Activated CD4-positive, alpha-beta T cell treated with anti-CD3 and anti-CD28 coated beads, Interleukin-2, amount 10 ng/mL, durations not matched to agents 7 days and 5 days (primary cell): ENCODE measurements at regions not wholly inside any gene's neighbourhood (a gene's known extent, or its start where the extent isn't known, plus 50 kb on each side); places are given as distances from the start of the nearest gene placed in this dataset.

Experiments used
- CTCF ChIA-PET: fragments of 350-600 bp; sonication (Branson Sonifier 250); formaldehyde crosslinking; loops from one replicate; lab custom pipeline; 2021; ENCODE audit warnings: antibody characterized with exemption; lab: Charles Lee
- POLR2A ChIA-PET: fragments of 350-600 bp; sonication (Branson Sonifier 250); formaldehyde crosslinking; loops from one replicate; lab custom pipeline; 2021; ENCODE audit warnings: antibody characterized with exemption; lab: Charles Lee
- DNase-seq: peaks from one replicate; pipeline ENCODE4 v3.0.0-alpha.2; 2020
- H3K27ac Mint-ChIP-seq: one replicate; pipeline ENCODE4 v1.8.0; 2021; ENCODE audit warnings: mild to moderate bottlenecking, moderate library complexity, mixed read lengths
- H3K27me3 Mint-ChIP-seq: one replicate; pipeline ENCODE4 v1.8.0; 2021; ENCODE audit warnings: mixed read lengths
- H3K36me3 Mint-ChIP-seq: one replicate; pipeline ENCODE4 v1.8.0; 2021; ENCODE audit warnings: low read depth, mixed read lengths
- H3K4me1 Mint-ChIP-seq: one replicate; pipeline ENCODE4 v1.8.0; 2021; ENCODE audit warnings: mixed read lengths
- H3K4me3 Mint-ChIP-seq: one replicate; pipeline ENCODE4 v1.8.0; 2021; ENCODE audit warnings: mild to moderate bottlenecking, moderate library complexity, mixed read lengths
- H3K9me3 Mint-ChIP-seq: one replicate; pipeline ENCODE4 v1.8.0; 2021; ENCODE audit warnings: mixed read lengths

DNA sequence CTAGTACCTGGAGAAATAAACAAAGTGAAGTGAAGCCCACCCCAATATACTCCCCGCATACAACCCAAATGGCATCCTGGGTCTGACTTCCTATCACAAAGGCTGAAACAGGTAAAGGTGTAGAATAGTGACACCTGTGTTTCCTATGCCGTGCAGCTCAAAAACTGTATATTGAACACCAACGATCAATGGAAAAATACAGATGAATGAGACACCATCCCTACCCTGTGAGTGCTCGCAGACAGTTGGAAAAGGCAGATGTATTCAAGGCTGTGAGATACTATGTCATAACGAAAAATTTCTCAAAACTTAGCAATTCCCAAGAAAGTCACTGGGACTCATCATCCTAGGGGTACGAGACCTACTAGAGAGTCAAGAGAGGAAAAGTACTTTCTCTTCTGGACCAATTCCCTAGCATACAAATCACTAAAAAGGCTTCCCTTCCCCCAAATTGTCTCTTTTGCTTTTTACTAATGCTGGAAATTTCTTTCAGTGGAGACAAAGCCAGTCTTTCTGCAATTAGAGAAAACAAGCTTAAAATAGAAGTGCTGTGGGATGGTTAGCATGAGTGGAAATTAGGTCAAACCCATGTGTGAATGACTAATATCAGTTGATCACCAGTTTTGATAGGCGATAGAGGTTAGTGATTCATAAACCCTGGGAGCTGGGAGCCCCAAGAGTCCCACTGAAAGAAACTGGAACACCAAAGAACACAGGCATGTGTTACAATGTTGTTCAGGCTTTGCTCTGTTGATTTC is 249.7 kb downstream of the SPTSSA start:
- ChIA-PET POLR2A (no interaction called here), CTCF (interaction anchor here (1.7 kb wide), 1 partner anchor 12 kb away, joined by 3 read pairs; no protein-coding TSS in a partner anchor)
- no peaks in the 10 kb centered on the region for H3K9me3 Mint-ChIP-seq
- peaks cover 30% of the 10 kb centered on the region for H3K27me3 Mint-ChIP-seq
- peaks cover 6% of the 10 kb centered on the region for H3K4me1 Mint-ChIP-seq
- no peaks in the 10 kb centered on the region for H3K36me3 Mint-ChIP-seq
- no peak overlapping the region for H3K27ac Mint-ChIP-seq
- no peak for DNase-seq
- no peak overlapping the region for H3K4me3 Mint-ChIP-seq

GRCh38 chr14:34211732-34212131 is 250.3 kb downstream of the SPTSSA start:
- Mint-ChIP-seq H3K36me3 (no peaks in the 10 kb centered on the region), H3K27ac (no peak overlapping the region), H3K27me3 (peaks cover 30% of the 10 kb centered on the region), H3K9me3 (no peaks in the 10 kb centered on the region), H3K4me1 (peaks cover 6% of the 10 kb centered on the region), H3K4me3 (no peak overlapping the region)
- ChIA-PET CTCF (interaction anchor here (1.7 kb wide), 1 partner anchor 12 kb away, joined by 3 read pairs; no protein-coding TSS in a partner anchor), POLR2A (no interaction called here)
- no peak for DNase-seq

DNA sequence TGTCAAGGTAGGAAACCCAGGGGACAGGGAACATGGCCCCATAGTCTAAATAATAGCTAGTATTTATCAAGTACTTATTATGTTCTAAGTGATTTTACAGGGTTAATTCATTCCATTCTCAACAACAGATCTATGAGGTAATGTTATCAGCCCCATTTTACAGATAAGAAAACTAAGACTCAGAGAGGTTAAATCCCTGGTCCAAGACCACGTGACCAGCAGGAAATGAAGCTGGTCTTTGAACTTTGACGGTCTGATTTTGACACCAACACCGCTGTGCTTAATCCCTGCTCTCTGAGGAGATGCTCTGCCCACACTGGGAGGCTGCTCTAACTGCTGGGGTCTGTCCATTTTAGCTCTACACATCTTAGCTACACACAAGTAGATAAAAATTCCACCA is 253.5 kb downstream of the SPTSSA start:
- peaks cover 6% of the 10 kb centered on the region for H3K4me1 Mint-ChIP-seq
- H3K9me3 Mint-ChIP-seq: peaks cover 13% of the 10 kb centered on the region
- no peak overlapping the region for H3K4me3 Mint-ChIP-seq
- H3K36me3 Mint-ChIP-seq: no peaks in the 10 kb centered on the region
- no peak for DNase-seq
- no peak overlapping the region for H3K27ac Mint-ChIP-seq
- ChIA-PET CTCF (interaction anchor here (0.7 kb wide), 1 partner anchor 27 kb away, joined by 3 read pairs; no protein-coding TSS in a partner anchor), POLR2A (no interaction called here)
- H3K27me3 Mint-ChIP-seq: peaks cover 27% of the 10 kb centered on the region

- Mint-ChIP-seq H3K4me1 (peaks cover 3% of the 10 kb centered on the region), H3K36me3 (no peaks in the 10 kb centered on the region), H3K4me3 (no peak overlapping the region), H3K27me3 (peaks cover 24% of the 10 kb centered on the region), H3K9me3 (peaks cover 13% of the 10 kb centered on the region), H3K27ac (no peak overlapping the region)
- no peak for DNase-seq
- ChIA-PET POLR2A (no interaction called here), CTCF (no interaction called here)
Measured at GRCh38 chr14:34205799-34206198, 254.9 kb upstream of the EGLN3 start.

GRCh38 chr14:34204774-34205173 is 253.9 kb upstream of the EGLN3 start:
- Mint-ChIP-seq H3K27ac (no peak overlapping the region), H3K9me3 (peaks cover 13% of the 10 kb centered on the region), H3K4me1 (peaks cover 3% of the 10 kb centered on the region), H3K4me3 (no peak overlapping the region), H3K36me3 (no peaks in the 10 kb centered on the region), H3K27me3 (peaks cover 18% of the 10 kb centered on the region)
- POLR2A ChIA-PET: no interaction called here
- CTCF ChIA-PET: no interaction called here
- DNase-seq: no peak

GRCh38 chr14:34203251-34203722 is 252.4 kb upstream of the EGLN3 start:
- no peak overlapping the region for H3K27ac Mint-ChIP-seq
- peaks cover 13% of the 10 kb centered on the region for H3K9me3 Mint-ChIP-seq
- ChIA-PET CTCF (no interaction called here), POLR2A (no interaction called here)
- no peaks in the 10 kb centered on the region for H3K36me3 Mint-ChIP-seq
- no peak overlapping the region for H3K4me3 Mint-ChIP-seq
- H3K27me3 Mint-ChIP-seq: peaks cover 10% of the 10 kb centered on the region
- H3K4me1 Mint-ChIP-seq: peaks cover 8% of the 10 kb centered on the region
- no peak for DNase-seq

GRCh38 chr14:34201909-34202637 is 251.2 kb upstream of the EGLN3 start:
- H3K36me3 Mint-ChIP-seq: no peaks in the 10 kb centered on the region
- ChIA-PET CTCF (no interaction called here), POLR2A (no interaction called here)
- H3K4me1 Mint-ChIP-seq: peaks cover 8% of the 10 kb centered on the region
- peaks cover 13% of the 10 kb centered on the region for H3K9me3 Mint-ChIP-seq
- H3K27me3 Mint-ChIP-seq: peaks cover 10% of the 10 kb centered on the region
- H3K27ac Mint-ChIP-seq: no peak overlapping the region
- H3K4me3 Mint-ChIP-seq: no peak overlapping the region
- no peak for DNase-seq

GRCh38 chr14:34199585-34199984 is 248.7 kb upstream of the EGLN3 start:
- CTCF ChIA-PET: interaction anchor here (0.5 kb wide), 1 partner anchor 17 kb away, joined by 3 read pairs; no protein-coding TSS in a partner anchor
- DNase-seq: no peak
- no peak overlapping the region for H3K4me3 Mint-ChIP-seq
- H3K36me3 Mint-ChIP-seq: no peaks in the 10 kb centered on the region
- H3K27me3 Mint-ChIP-seq: peaks cover 20% of the 10 kb centered on the region
- peaks cover 8% of the 10 kb centered on the region for H3K4me1 Mint-ChIP-seq
- H3K27ac Mint-ChIP-seq: peak overlapping the region; percentile 47
- H3K9me3 Mint-ChIP-seq: peaks cover 5% of the 10 kb centered on the region
- POLR2A ChIA-PET: no interaction called here

GRCh38 chr14:34198096-34198495 is 247.2 kb upstream of the EGLN3 start:
- DNase-seq: no peak
- H3K27me3 Mint-ChIP-seq: peaks cover 19% of the 10 kb centered on the region
- no peak overlapping the region for H3K4me3 Mint-ChIP-seq
- ChIA-PET CTCF (no interaction called here), POLR2A (no interaction called here)
- no peak overlapping the region for H3K27ac Mint-ChIP-seq
- H3K9me3 Mint-ChIP-seq: peaks cover 3% of the 10 kb centered on the region
- peaks cover 7% of the 10 kb centered on the region for H3K4me1 Mint-ChIP-seq
- no peaks in the 10 kb centered on the region for H3K36me3 Mint-ChIP-seq

DNA sequence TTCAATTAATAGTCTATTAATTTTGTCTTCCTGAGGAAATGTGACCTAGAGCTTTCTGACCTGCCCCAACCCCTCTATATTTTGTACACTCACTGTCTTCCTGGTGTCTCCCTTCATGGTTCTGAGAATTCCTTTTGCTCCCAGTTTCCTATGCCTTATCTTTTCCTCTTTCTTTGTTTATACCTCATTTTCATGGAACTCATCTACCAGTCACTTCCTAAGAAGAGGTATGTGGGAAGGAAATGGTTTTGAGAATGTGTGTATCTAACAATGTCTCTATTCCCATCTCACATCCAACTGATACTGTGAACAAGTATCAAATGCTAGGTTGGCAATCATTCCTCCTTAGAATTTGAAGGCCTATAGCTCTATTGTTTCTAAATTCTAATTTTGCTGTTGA is 245.1 kb upstream of the EGLN3 start:
- Mint-ChIP-seq H3K9me3 (peaks cover 3% of the 10 kb centered on the region), H3K27ac (no peak overlapping the region)

GRCh38 chr14:34190717-34191116 is 239.8 kb upstream of the EGLN3 start:
- no peak for DNase-seq
- POLR2A ChIA-PET: no interaction called here
- Mint-ChIP-seq H3K4me3 (no peak overlapping the region), H3K27me3 (peaks cover 12% of the 10 kb centered on the region), H3K36me3 (no peaks in the 10 kb centered on the region), H3K27ac (no peak overlapping the region), H3K4me1 (no peaks in the 10 kb centered on the region), H3K9me3 (no peaks in the 10 kb centered on the region)
- CTCF ChIA-PET: no interaction called here

More for the DNA sequence above, 245.1 kb upstream of the EGLN3 start:
- CTCF ChIA-PET: no interaction called here
- no peaks in the 10 kb centered on the region for H3K36me3 Mint-ChIP-seq
- H3K4me1 Mint-ChIP-seq: peaks cover 5% of the 10 kb centered on the region
- POLR2A ChIA-PET: no interaction called here
- H3K27me3 Mint-ChIP-seq: peaks cover 10% of the 10 kb centered on the region
- no peak for DNase-seq
- no peak overlapping the region for H3K4me3 Mint-ChIP-seq

- Mint-ChIP-seq H3K4me1 (no peaks in the 10 kb centered on the region), H3K36me3 (no peaks in the 10 kb centered on the region), H3K9me3 (no peaks in the 10 kb centered on the region), H3K27me3 (peaks cover 8% of the 10 kb centered on the region), H3K4me3 (no peak overlapping the region), H3K27ac (no peak overlapping the region)
- DNase-seq: no peak
- POLR2A ChIA-PET: no interaction called here
- CTCF ChIA-PET: no interaction called here
Measured at GRCh38 chr14:34189866-34190265, 239.0 kb upstream of the EGLN3 start.

- no peak overlapping the region for H3K4me3 Mint-ChIP-seq
- H3K4me1 Mint-ChIP-seq: no peaks in the 10 kb centered on the region
- POLR2A ChIA-PET: no interaction called here
- no peaks in the 10 kb centered on the region for H3K36me3 Mint-ChIP-seq
- CTCF ChIA-PET: no interaction called here
- H3K9me3 Mint-ChIP-seq: no peaks in the 10 kb centered on the region
- H3K27ac Mint-ChIP-seq: no peak overlapping the region
- H3K27me3 Mint-ChIP-seq: peaks cover 10% of the 10 kb centered on the region
- DNase-seq: no peak
Measured at GRCh38 chr14:34187519-34188044, 236.7 kb upstream of the EGLN3 start.
